Endothelial cell of umbilical vein (primary cell): ENCODE measurements at regions not wholly inside any gene's neighbourhood (a gene's known extent, or its start where the extent isn't known, plus 50 kb on each side); places are given as distances from the start of the nearest gene placed in this dataset.
"Not testable (repeated sequence)": the region's sequence is repeated elsewhere in the genome, so short reads cannot be mapped to it uniquely, and the experiment has no call there.

Experiments
- BruUV-seq: library from RNA; stranded (reverse); fragments of 400-500 nt; replicated peaks from 2 replicates; lab custom pipeline; 2021; lab: Mats Ljungman, UMichigan
- CTCF ChIA-PET: fragments of 300-600, 350-600 bp; sonication (Branson Sonifier 250); formaldehyde crosslinking; loops from one replicate; lab custom pipeline; 2021; ENCODE audit warnings: antibody characterized with exemption, inconsistent platforms; lab: Charles Lee
- POLR2A ChIA-PET: fragments of 300-600, 350-600 bp; sonication (Branson Sonifier 250); formaldehyde crosslinking; loops from one replicate; lab custom pipeline; 2021; ENCODE audit warnings: antibody characterized with exemption, inconsistent platforms; lab: Charles Lee
- DNase-seq: peaks from one replicate; pipeline ENCODE4 v3.0.0-alpha.2; 2011; ENCODE audit warnings: low read depth, low spot score
- FAIRE-seq: peaks from 2 replicates; lab custom pipeline; 2011; peaks lifted over from hg19 to GRCh38; lab: Jason Lieb, UNC
- H2AFZ ChIP-seq: 2 replicates; pipeline ENCODE4 v1.6.0; 2012; ENCODE audit warnings: low read depth, low read length, control low read depth, inconsistent platforms
- H3K27ac ChIP-seq: 2 replicates; pipeline ENCODE4 v1.5.1; 2011; ENCODE audit warnings: low read depth, mild to moderate bottlenecking, control low read depth, low read length, moderate library complexity; ENCODE audit not compliant: insufficient read depth
- H3K27me3 ChIP-seq, 2 experiments: 2 replicates each; pipeline versions ENCODE4 v1.6.0 to v1.6.1; 2011; ENCODE audit warnings: low read length in 2 of 2, mixed read lengths in 1 of 2; ENCODE audit not compliant: control insufficient read depth in 2 of 2, insufficient read depth in 2 of 2
- H3K36me3 ChIP-seq, 2 experiments: 2 replicates in 1 of 2; 3 replicates in 1 of 2; pipeline ENCODE4 v1.5.1; 2011; ENCODE audit warnings: low read length in 2 of 2, mild to moderate bottlenecking in 1 of 2, moderate library complexity in 1 of 2; ENCODE audit not compliant: control insufficient read depth in 2 of 2, insufficient read depth in 2 of 2; ENCODE audit errors: extremely low read depth in 1 of 2
- H3K4me1 ChIP-seq: 3 replicates; pipeline ENCODE4 v1.5.1; 2011; ENCODE audit warnings: mild to moderate bottlenecking, low read length; ENCODE audit not compliant: control insufficient read depth, insufficient read depth; ENCODE audit errors: extremely low read depth
- H3K4me2 ChIP-seq: 2 replicates; pipeline ENCODE4 v1.6.1; 2011; ENCODE audit warnings: low read length, control low read depth, mixed read lengths; ENCODE audit not compliant: insufficient read depth
- H3K4me3 ChIP-seq, 3 experiments: fragments of 200-600 bp in 1 of 3; sonication (generic), shearing (Covaris generic) in 1 of 3; replicated peaks in 1 of 3; 2 replicates each; pipeline ENCODE4 v1.5.1; 2011 to 2016; ENCODE audit warnings: control low read depth in 3 of 3, low read length in 3 of 3, mild to moderate bottlenecking in 2 of 3, inconsistent platforms in 1 of 3, low read depth in 1 of 3, moderate library complexity in 1 of 3; ENCODE audit not compliant: insufficient read depth in 1 of 3
- H3K79me2 ChIP-seq: 2 replicates; pipeline ENCODE4 v1.6.0; 2012; ENCODE audit warnings: low read length, inconsistent platforms; ENCODE audit not compliant: control insufficient read depth, insufficient read depth
- H3K9ac ChIP-seq: replicated peaks from 2 replicates; pipeline ENCODE3; 2011; ENCODE audit warnings: low read length, control low read depth; ENCODE audit not compliant: insufficient read depth; ENCODE audit errors: extremely low read depth
- H3K9me1 ChIP-seq: replicated peaks from 3 replicates; pipeline ENCODE4 v1.6.0; 2011; ENCODE audit warnings: mild to moderate bottlenecking, low read length; ENCODE audit not compliant: control insufficient read depth, insufficient read depth; ENCODE audit errors: extremely low read depth
- H3K9me3 ChIP-seq: replicated peaks from 2 replicates; pipeline ENCODE4 v1.5.1; 2012; ENCODE audit warnings: low read length, inconsistent platforms; ENCODE audit not compliant: control insufficient read depth, insufficient read depth
- H4K20me1 ChIP-seq: replicated peaks from 2 replicates; pipeline ENCODE3; 2011; ENCODE audit warnings: mild to moderate bottlenecking, low read length; ENCODE audit not compliant: control insufficient read depth, insufficient read depth; ENCODE audit errors: extremely low read depth
- dilution Hi-C: fragments of 300-500 bp; cut with MboI; formaldehyde crosslinking; loops from one replicate; pipeline ENCODE4 v1.15.0; 2019; ENCODE audit warnings: low sequenced_read_pairs; ENCODE audit not compliant: extremely low pct_ligation_motif_present
- intact Hi-C: fragments of 100-400 bp; cut with micrococcal nuclease; formaldehyde crosslinking; loops from one replicate; pipeline ENCODE4 v1.10.0; 2022

DNA sequence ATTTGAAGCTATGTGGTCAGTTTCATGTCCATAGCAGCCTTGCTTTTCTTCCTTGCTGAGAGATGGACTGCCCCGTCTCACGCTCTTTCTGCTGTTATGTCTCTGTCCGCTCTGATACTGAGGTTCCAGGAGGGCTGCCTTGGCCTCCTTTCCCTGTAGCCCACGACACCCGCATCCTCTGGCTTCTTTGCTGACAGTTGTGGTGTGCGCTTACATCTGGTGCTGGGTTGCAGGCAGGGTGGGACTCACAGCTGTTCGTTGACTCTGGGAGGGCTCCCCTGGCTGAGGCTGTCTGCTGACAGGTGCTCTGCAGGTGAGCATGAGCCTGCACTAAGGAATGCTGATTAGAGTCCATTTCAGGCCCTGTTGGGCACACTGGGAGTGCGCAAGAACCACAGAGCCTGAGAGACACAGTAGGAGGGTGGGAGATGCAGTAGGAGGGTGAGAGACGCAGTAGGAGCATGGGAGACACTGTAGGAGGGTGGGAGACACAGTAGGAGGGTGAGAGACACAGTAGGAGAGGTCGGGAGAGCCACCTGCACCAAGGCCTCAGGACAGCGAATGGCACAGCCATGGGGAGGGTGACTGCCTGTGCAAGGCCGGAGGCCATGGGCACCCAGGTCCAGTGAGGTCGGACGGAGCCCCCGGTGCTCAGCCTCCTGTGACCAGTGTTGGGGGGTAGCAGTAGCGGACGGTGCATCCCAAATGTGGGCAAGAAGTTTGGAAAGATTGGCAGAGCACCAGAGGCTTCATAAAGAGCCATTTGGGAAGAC lies 71.5 kb downstream of the NPIPB11 start:
- POLR2A ChIA-PET, H3K27ac ChIP-seq, dilution Hi-C loops, H3K4me1 ChIP-seq, H3K9me1 ChIP-seq, H3K9me3 ChIP-seq, BruUV-seq, H3K27me3 ChIP-seq, CTCF ChIA-PET, FAIRE-seq, DNase-seq, H3K4me3 ChIP-seq, H3K79me2 ChIP-seq, H3K36me3 ChIP-seq, H3K9ac ChIP-seq, H3K4me2 ChIP-seq, H2AFZ ChIP-seq, intact Hi-C loops, H4K20me1 ChIP-seq: not testable (repeated sequence)

- H3K4me2 ChIP-seq, H2AFZ ChIP-seq, CTCF ChIA-PET, H3K9me1 ChIP-seq, H3K9ac ChIP-seq, intact Hi-C loops, H3K79me2 ChIP-seq, H3K4me1 ChIP-seq, dilution Hi-C loops, H3K9me3 ChIP-seq, FAIRE-seq, DNase-seq, H3K27me3 ChIP-seq, H3K4me3 ChIP-seq, POLR2A ChIA-PET, H4K20me1 ChIP-seq, H3K36me3 ChIP-seq, BruUV-seq, H3K27ac ChIP-seq: not testable (repeated sequence)
These were observed 72.9 kb downstream of the NPIPB11 start for GRCh38 chr16:29333492-29334097.

GRCh38 chr16:29330623-29331022 lies 75.9 kb downstream of the NPIPB11 start:
- intact Hi-C loops, BruUV-seq, H3K27ac ChIP-seq, DNase-seq, H3K4me3 ChIP-seq, H3K9ac ChIP-seq, dilution Hi-C loops, H3K9me1 ChIP-seq, H3K9me3 ChIP-seq, CTCF ChIA-PET, FAIRE-seq, H3K4me2 ChIP-seq, H2AFZ ChIP-seq, H4K20me1 ChIP-seq, POLR2A ChIA-PET, H3K27me3 ChIP-seq, H3K79me2 ChIP-seq, H3K36me3 ChIP-seq: not testable (repeated sequence)
- H3K4me1 ChIP-seq, result peaks cover 24% of the 10 kb centered on the region
